Panc1 (cell line): ENCODE measurements at regions not wholly inside any gene's neighbourhood (a gene's known extent, or its start where the extent isn't known, plus 50 kb on each side); places are given as distances from the start of the nearest gene placed in this dataset.

Source experiments
- ATAC-seq: fragments of 200-7000 bp; cut with Tn5 transposase; 2 replicates; pipeline ENCODE4 v1.9.1; 2020; ENCODE audit warnings: mild to moderate bottlenecking, moderate library complexity
- BruUV-seq: library from RNA; stranded (reverse); fragments of 400-500 nt; replicated peaks from 2 replicates; lab custom pipeline; 2021; lab: Mats Ljungman, UMichigan
- CTCF ChIA-PET: fragments of 300-600 bp; sonication (Branson Sonifier 250); formaldehyde crosslinking; loops from one replicate; lab custom pipeline; 2022; ENCODE audit warnings: antibody characterized with exemption; lab: Charles Lee
- POLR2A ChIA-PET: fragments of 300-600 bp; sonication (Branson Sonifier 250); formaldehyde crosslinking; loops from one replicate; lab custom pipeline; 2022; ENCODE audit warnings: antibody characterized with exemption; lab: Charles Lee
- DNase-seq: peaks from one replicate; pipeline ENCODE4 v3.0.0-alpha.2; 2010; ENCODE audit warnings: low read depth, low spot score
- H3K27ac ChIP-seq: 2 replicates; pipeline ENCODE4 v1.5.1; 2011; ENCODE audit warnings: mild to moderate bottlenecking, low read length, inconsistent platforms
- H3K27me3 ChIP-seq: fragments of 200-500 bp; sonication (Bioruptor generic); 2 replicates; pipeline ENCODE4 v1.6.0; 2014; ENCODE audit warnings: low read length, inconsistent platforms; ENCODE audit not compliant: control insufficient read depth, insufficient read depth
- H3K36me3 ChIP-seq: fragments of 200-500 bp; sonication (Bioruptor generic); 2 replicates; pipeline ENCODE4 v1.5.1; 2014; ENCODE audit warnings: inconsistent platforms, mild to moderate bottlenecking, low read length, moderate library complexity; ENCODE audit not compliant: control insufficient read depth, insufficient read depth
- H3K4me1 ChIP-seq: 2 replicates; pipeline ENCODE4 v1.5.1; 2011; ENCODE audit warnings: inconsistent platforms, mild to moderate bottlenecking, low read length, moderate library complexity; ENCODE audit not compliant: control insufficient read depth, insufficient read depth
- H3K4me3 ChIP-seq, 2 experiments: 2 replicates each; pipeline ENCODE4 v1.5.1; 2011 to 2012; ENCODE audit warnings: low read depth in 2 of 2, low read length in 2 of 2, mild to moderate bottlenecking in 2 of 2, inconsistent platforms in 1 of 2, moderate library complexity in 1 of 2
- H3K9me3 ChIP-seq: fragments of 200-500 bp; sonication (Bioruptor generic); 2 replicates; pipeline ENCODE4 v1.5.1; 2014; ENCODE audit warnings: low read depth, mild to moderate bottlenecking, inconsistent platforms, low read length, moderate library complexity; ENCODE audit not compliant: control insufficient read depth, insufficient read depth
- POLR2AphosphoS5 ChIP-seq: IDR thresholded peaks from 2 replicates; pipeline ENCODE4 v1.6.1; 2012; ENCODE audit warnings: mild to moderate bottlenecking, low read depth, low read length, moderate library complexity
- SIN3A ChIP-seq: IDR thresholded peaks from 2 replicates; pipeline ENCODE4 v1.6.1; 2012; ENCODE audit warnings: low read depth, mild to moderate bottlenecking, low read length, moderate library complexity, borderline replicate concordance; ENCODE audit not compliant: insufficient read depth
- TCF7L2 ChIP-seq: IDR thresholded peaks from 2 replicates; pipeline ENCODE4 v1.6.1; 2011; ENCODE audit warnings: mild to moderate bottlenecking, low read depth, low read length, inconsistent platforms
- in situ Hi-C: cut with HindIII; loops from 2 replicates; pipeline ENCODE4 v1.10.0; 2016; ENCODE audit warnings: low sequenced_read_pairs, low pct_unique_long_range_greater_than_20kb
- intact Hi-C: fragments of 100-400 bp; cut with micrococcal nuclease; formaldehyde crosslinking; loops from one replicate; pipeline ENCODE4 v1.10.0; 2022; ENCODE audit not compliant: unreplicated experiment
- TF ChIP-seq, protein P1 (sequence below): fragments of 450-650 bp; IDR thresholded peaks from 2 replicates; pipeline ENCODE4 v1.5.1; 2017; ENCODE audit warnings: mild to moderate bottlenecking
- TF ChIP-seq, protein P2 (sequence below), 2 experiments: IDR thresholded peaks; 2 replicates each; pipeline ENCODE4 v1.6.1; 2011 to 2012; ENCODE audit warnings: low read depth in 2 of 2, control low read depth in 1 of 2, low read length in 1 of 2, mild to moderate bottlenecking in 1 of 2, moderate library complexity in 1 of 2; ENCODE audit not compliant: insufficient read depth in 1 of 2

GRCh38 chr17:65389426-65389825, 172.0 kb downstream of the AXIN2 start:
- no peak for ATAC-seq
- Histone ChIP-seq H3K27ac (no peak overlapping the region), H3K9me3 (no peaks in the 10 kb centered on the region), H3K27me3 (no peaks in the 10 kb centered on the region; the same call in 1 of the 2 replicates), H3K4me3 (no peak overlapping the region), H3K36me3 (no peaks in the 10 kb centered on the region), H3K4me1 (no peaks in the 10 kb centered on the region)
- CTCF ChIA-PET = no interaction called here
- POLR2A ChIA-PET = no interaction called here
- DNase-seq = no peak
- BruUV-seq = no TSS peak
- TF ChIP-seq POLR2AphosphoS5 (no peak), SIN3A (no peak), TCF7L2 (no peak)
- TF ChIP-seq, protein P1, sequence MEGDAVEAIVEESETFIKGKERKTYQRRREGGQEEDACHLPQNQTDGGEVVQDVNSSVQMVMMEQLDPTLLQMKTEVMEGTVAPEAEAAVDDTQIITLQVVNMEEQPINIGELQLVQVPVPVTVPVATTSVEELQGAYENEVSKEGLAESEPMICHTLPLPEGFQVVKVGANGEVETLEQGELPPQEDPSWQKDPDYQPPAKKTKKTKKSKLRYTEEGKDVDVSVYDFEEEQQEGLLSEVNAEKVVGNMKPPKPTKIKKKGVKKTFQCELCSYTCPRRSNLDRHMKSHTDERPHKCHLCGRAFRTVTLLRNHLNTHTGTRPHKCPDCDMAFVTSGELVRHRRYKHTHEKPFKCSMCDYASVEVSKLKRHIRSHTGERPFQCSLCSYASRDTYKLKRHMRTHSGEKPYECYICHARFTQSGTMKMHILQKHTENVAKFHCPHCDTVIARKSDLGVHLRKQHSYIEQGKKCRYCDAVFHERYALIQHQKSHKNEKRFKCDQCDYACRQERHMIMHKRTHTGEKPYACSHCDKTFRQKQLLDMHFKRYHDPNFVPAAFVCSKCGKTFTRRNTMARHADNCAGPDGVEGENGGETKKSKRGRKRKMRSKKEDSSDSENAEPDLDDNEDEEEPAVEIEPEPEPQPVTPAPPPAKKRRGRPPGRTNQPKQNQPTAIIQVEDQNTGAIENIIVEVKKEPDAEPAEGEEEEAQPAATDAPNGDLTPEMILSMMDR = no peak
- TF ChIP-seq, protein P2, sequence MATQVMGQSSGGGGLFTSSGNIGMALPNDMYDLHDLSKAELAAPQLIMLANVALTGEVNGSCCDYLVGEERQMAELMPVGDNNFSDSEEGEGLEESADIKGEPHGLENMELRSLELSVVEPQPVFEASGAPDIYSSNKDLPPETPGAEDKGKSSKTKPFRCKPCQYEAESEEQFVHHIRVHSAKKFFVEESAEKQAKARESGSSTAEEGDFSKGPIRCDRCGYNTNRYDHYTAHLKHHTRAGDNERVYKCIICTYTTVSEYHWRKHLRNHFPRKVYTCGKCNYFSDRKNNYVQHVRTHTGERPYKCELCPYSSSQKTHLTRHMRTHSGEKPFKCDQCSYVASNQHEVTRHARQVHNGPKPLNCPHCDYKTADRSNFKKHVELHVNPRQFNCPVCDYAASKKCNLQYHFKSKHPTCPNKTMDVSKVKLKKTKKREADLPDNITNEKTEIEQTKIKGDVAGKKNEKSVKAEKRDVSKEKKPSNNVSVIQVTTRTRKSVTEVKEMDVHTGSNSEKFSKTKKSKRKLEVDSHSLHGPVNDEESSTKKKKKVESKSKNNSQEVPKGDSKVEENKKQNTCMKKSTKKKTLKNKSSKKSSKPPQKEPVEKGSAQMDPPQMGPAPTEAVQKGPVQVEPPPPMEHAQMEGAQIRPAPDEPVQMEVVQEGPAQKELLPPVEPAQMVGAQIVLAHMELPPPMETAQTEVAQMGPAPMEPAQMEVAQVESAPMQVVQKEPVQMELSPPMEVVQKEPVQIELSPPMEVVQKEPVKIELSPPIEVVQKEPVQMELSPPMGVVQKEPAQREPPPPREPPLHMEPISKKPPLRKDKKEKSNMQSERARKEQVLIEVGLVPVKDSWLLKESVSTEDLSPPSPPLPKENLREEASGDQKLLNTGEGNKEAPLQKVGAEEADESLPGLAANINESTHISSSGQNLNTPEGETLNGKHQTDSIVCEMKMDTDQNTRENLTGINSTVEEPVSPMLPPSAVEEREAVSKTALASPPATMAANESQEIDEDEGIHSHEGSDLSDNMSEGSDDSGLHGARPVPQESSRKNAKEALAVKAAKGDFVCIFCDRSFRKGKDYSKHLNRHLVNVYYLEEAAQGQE (IDR thresholded peaks at IDR 0.05; ENCODE audit: insufficient read depth in 1 of 2, low read depth in 2 of 2, low read length in 1 of 2) = no peak
- in situ Hi-C loops (no loop called here), intact Hi-C loops (no loop called here)

DNA sequence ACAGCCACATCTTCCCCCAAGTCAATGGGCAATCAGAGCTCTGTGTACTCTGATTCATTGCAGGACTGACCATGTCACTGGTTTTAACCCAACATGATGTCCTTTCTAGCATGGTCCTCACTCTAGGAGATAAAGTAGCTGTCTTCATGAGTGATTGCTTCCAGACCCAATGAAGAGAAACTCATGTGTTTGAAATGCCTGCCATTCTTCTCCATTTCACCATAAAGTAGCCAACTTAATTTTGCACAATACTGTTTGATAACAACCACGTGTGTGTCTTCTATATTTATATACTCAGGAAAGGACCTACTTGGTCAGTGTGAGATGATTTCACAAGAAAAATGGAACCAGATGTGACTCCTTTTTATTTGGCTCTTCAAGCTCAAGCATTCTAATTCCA, 172.5 kb downstream of the AXIN2 start:
- no peaks in the 10 kb centered on the region for H3K36me3 ChIP-seq
- no peak for ATAC-seq
- TF ChIP-seq, protein P1 = no peak
- TF ChIP-seq POLR2AphosphoS5 (no peak), SIN3A (no peak), TCF7L2 (no peak)
- TF ChIP-seq, protein P2 (IDR thresholded peaks at IDR 0.05; ENCODE audit: insufficient read depth in 1 of 2, low read depth in 2 of 2, low read length in 1 of 2) = no peak
- DNase-seq = no peak
- in situ Hi-C loops = no loop called here
- BruUV-seq = no TSS peak
- ChIA-PET POLR2A (no interaction called here), CTCF (interaction anchor here (0.6 kb wide), 1 partner anchor 128 kb away, joined by 3 read pairs; no protein-coding TSS in a partner anchor)
- no peaks in the 10 kb centered on the region; the same call in 1 of the 2 replicates for H3K27me3 ChIP-seq
- H3K27ac ChIP-seq = no peak overlapping the region
- intact Hi-C loops = no loop called here
- H3K4me3 ChIP-seq = no peak overlapping the region
- H3K4me1 ChIP-seq = no peaks in the 10 kb centered on the region
- H3K9me3 ChIP-seq = no peaks in the 10 kb centered on the region
